Fibroblast of skin of left biceps (primary cell): ENCODE measurements at regions not wholly inside any gene's neighbourhood (a gene's known extent, or its start where the extent isn't known, plus 50 kb on each side); places are given as distances from the start of the nearest gene placed in this dataset.

Experiments
- DNase-seq, 2 experiments: peaks; one replicate each; pipeline ENCODE4 v3.0.0-alpha.2; 2013; ENCODE audit warnings: low read depth in 2 of 2

DNA sequence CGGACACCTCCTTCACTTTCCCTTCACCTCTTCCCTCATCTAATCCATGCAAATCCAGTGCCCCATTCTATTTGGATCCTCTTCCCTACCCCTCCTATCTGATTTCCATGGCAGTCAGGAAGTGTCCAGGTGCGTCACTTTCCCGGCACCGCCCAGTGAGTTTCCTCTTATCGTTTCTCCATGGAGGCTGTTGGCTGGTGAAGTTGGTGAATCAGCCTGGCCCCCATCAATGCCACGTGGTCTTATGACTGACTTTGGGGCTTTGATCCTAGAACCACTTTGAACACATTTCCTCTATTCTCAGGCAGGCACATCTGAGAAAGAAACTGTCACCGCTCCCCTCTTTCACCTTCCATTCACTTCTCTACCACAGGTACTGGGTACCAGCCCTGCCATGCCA, 137.8 kb downstream of the CEP135 start:
- DNase-seq: no peak

GRCh38 chr4:56086073-56086541, 137.4 kb downstream of the CEP135 start:
- DNase-seq: no peak

DNA sequence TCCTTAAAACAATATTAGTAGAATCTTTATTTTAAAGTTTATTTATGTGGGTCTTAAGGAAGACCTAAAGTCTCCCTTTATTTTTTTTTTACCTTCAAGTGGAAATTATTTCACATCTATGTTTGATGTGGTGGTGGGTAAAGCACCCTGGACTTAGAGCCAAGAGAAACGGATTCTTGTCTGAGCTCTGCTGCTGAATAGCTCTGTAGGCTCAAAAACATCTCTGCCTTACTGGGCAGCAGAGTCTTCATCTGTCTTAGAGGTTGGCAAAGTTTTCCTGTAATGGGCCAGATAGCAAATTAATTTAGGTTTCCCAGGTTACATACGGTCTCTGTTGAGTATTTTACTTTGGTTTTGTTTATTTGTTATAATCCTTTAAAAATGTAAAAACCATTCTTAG, 136.5 kb downstream of the CEP135 start:
- no peak for DNase-seq

DNA sequence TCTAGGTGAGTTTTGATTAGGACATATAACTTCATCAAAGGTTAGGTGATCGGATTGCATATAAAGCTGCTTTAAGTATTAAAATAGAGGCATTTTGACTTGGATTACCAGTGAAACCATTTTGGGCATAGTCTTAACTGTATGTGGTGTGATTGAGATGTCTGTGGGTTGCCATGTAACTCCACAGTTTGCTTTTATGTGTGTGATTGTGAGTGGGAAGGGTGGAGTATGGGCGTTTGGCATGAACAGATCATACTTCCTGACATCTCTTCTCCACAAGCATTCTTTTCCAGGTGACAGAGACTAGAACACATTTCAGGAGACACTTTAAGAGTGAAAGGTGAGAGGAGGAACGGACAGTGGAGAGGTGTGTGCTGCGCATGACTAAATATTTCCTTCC, 136.1 kb downstream of the CEP135 start:
- no peak for DNase-seq
